GM18867 (cell line): ENCODE measurements at regions not wholly inside any gene's neighbourhood (a gene's known extent, or its start where the extent isn't known, plus 50 kb on each side); places are given as distances from the start of the nearest gene placed in this dataset.
"Not testable (repeated sequence)": the region's sequence is repeated elsewhere in the genome, so short reads cannot be mapped to it uniquely, and the experiment has no call there.

Experiments used
- ATAC-seq: cut with Tn5 transposase; IDR thresholded peaks from one replicate; pipeline ENCODE4 v1.9.1; 2021; ENCODE audit warnings: mild to moderate bottlenecking, moderate library complexity; ENCODE audit not compliant: unreplicated experiment

DNA sequence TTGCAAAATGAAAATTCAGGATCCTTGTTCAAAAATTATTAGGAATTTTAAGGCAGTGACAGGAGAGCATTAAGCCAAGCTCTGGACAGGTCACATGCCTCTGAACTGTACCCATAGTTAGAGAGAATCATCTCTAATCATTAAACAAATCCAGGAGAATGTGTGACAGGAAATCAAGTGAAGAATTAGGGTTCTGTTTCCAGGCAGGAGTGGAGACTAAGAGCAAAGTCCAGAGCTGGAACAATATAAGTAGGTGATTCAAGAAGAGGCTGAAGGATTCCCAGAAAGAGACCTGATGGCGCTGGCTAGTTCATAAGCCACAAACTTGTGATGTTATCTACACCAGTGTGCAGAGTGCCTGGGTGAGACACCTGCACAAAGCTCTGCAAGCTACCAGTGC is 104.6 kb upstream of the PRKG2 start:
- ATAC-seq = no peak

DNA sequence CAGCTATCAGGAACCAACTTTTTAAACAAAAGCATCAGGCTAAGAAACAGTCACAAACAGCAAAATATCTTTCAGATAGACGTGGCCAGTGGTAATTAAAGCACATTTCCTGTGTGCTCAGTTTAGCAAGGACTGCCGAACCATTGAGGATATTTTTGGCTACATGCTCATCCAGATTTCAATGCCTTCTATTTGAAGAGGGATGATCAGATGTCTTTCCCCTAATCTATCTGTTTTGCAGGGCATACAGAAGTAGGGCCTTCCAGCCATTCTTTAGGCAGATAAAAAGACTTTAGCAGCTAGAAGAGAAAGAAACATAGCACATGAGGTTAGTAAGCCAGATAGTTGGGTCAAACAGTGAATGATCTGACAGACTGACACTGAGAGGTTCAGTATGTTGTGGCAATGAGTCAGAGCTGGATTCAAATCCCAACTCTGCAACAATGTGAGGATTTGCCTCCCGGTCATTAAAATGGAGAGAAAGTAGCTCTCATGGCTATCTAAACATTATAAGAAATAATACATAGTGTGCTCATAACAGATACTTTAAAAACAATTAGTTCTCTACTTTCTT is 100.0 kb upstream of the PRKG2 start:
- ATAC-seq = no peak

DNA sequence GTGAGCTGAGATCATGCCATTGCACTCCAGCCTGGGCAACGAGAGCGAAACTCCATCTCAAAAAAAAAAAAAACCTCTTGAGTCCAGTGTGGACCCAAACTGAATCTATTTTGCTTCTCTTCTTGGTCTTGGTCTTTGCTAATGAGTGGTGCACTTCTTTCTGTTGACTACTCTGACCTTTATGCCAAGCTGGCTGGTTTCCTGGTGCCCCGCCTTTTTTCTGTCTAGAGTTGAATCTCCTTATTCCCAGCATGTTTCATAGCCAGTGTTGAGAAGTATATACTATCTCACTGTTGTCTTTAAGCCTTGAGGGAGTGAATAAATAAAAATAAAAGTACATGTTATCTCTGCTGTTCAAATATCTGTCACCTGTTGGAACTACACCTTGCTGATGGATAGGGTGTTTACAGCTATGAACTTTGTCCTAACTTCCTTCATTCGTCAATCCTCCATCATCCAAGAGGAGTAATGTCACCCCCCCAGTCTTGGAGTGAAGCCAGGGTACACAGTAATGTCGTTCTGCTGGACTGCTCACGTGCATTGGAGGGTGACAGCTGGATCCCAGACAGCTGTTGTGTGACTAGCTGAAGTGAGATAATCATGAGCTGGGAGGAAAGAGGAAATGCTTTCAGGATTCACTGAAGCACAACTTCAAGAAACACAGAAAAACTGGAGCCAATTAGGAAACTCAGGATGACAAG is 99.3 kb upstream of the PRKG2 start:
- ATAC-seq = no peak

DNA sequence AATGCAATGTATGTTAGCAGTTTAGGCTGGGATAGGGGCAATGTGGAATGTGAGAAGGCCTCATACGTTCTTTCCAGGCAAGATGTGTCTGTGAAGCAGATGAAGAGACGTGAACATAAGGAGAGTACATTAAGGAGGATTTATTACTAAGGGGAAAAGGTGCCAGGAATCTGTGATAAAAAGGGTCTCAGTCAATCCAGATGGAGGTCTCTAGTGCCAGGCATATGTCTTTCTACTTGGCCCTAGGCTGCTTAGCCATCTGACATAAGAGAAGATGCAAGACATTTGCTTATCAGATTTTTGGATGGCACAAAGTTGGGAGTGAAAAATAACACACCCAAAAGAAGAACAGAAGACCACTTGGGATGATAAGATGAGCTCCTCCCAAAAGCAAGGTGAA is 93.0 kb upstream of the PRKG2 start:
- ATAC-seq = no peak

DNA sequence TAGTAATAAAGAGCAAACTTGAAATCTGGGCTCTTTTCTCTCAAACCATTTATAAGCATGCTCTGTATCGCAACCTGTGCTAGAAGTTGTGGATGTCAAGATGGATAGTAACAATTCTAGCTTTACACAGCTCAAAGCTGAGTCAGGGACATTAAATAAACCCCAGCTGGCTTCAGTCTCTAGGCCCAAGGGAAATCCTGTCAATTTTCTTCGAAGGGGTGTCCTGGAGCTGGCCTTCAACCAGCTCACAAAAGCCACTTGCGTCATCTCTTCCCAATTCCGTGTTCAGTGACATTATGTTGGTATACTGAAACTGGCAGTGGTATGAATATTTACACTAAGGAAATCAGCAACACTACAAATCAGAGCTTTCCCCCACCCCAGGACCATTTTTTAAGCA is 89.8 kb upstream of the PRKG2 start:
- ATAC-seq = no peak

DNA sequence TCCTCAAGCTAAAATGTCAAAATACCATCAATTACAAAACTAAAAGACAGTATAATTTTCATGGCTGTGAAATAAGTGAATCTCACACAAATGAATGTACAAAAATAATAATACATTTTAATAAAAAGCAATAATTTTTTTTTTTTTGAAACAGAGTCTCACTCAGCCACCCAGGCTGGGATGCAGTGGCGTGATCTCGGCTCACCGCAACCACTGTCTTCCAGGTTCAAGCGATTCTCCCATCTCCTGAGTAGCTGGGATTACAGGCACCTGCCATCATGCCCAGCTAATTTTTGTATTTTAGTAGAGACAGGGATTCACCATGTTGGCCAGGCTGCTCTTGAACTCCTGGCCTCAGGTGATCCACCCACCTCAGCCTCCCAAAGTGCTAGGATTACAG is 85.3 kb upstream of the PRKG2 start:
- ATAC-seq = not testable (repeated sequence)

DNA sequence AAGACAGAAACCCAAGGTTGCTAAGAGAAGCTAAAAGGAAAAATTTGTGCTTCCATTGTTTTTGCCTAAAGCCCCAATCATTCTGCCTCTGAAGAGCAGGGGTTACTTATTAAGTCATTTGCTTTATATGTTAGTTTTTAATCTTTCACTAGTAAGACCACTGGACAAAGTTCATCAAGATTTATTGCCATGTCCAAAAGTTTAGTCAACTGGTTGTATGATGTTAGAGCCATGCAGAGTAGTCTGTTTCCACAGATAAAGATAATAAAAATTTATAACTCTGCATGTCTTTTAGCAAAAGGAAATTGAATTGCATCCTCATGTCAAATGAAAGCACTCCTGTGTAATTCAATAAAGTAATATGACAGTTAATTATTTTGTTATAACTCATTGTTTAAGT is 75.8 kb upstream of the PRKG2 start:
- ATAC-seq = no peak

DNA sequence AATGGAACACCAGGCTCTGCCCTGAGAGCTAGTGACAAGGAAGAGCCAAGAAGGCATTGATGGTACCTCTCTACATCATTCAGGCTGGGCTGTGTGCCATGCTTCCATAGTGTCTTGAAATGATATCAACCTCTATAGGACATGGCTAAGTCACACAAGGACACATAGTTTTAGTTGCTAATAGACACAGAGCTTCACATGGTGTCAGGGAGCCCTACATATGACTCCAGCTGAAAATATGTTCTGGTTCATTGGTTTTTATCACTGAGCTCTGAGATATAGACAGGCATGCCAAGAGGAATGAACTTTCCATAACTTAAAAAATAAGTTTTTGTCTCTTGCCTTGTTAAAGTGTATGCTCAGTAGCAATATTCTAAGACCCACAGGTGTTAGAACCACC is 72.1 kb upstream of the PRKG2 start:
- no peak for ATAC-seq

DNA sequence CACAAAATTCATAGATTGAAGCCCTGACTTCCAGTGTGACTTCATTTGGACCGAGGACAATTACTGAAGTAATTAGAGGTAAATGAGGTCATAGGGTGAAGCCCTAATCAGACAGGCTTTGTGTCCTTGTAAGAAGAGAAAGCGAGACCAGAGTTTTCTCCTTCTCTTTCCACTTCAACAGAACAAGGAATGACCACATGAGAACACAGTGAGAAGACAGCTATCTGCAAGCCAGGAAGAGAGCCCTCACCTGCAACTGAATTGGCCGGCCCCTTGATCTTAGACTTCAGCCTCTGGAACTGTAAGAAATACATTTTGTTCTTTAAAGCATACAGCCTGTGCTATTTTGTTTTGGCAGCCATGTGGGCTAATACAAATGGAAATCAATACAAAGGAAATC is 67.1 kb upstream of the PRKG2 start:
- ATAC-seq = no peak

DNA sequence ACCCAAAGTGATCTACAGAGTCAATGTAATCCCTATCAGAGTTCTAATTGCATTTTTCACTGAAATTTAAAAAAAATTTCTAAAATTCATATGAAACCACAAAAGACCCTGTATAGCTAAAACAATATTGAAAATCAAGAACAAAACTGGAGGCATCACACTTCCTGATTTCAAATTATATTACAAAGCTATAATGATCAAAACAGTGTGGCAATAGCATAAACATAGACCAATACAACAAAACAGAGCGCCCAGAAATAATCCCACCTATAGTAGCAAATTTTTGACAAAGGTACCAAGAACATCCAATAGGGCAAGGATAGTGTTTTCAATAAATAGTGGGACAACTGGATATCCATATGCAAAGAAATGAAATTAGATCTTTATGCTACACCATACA is 59.4 kb upstream of the PRKG2 start:
- no peak for ATAC-seq

DNA sequence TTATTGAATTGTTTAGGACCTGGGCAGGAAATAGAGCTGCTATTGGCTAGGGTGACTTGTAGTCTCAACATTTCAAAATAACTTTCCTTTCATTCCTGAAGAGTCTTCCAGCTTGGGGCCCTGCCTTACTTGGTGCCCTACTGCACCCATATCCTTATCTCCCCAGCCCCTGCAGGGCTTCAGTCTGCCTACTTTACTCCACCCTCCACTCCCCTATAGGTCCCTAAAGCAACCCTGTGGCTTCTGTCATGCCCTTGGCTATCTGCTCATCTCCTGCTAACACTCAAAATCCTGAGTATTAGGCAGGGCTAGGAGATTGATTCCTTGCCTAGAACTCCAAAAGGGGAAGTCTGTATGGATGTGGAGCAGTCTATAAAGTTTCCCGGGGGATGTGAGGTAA is 57.6 kb upstream of the PRKG2 start:
- ATAC-seq = no peak
